ENCODE measurements at regions not wholly inside any gene's neighbourhood (a gene's known extent, or its start where the extent isn't known, plus 50 kb on each side); places are given as distances from the start of the nearest gene placed in this dataset.

- TF ChIP-seq TAF1 (IDR thresholded peaks at IDR 0.05; ENCODE audit: low read depth, low read length) (no peak), POLR2A (IDR thresholded peaks at IDR 0.05; ENCODE audit: low read depth, low read length) (no peak), POLR2AphosphoS5 (IDR thresholded peaks at IDR 0.05; ENCODE audit: low read depth, low read length) (no peak), SPI1 (IDR thresholded peaks at IDR 0.05; ENCODE audit: low read depth, low read length) (no peak), POU2F2 (IDR thresholded peaks at IDR 0.05; ENCODE audit: low read depth, low read length) (no peak)
Observed at GRCh38 chr2:153110486-153110885, 368.1 kb downstream of the RPRM start.
